Loucy (cell line): ENCODE measurements at regions not wholly inside any gene's neighbourhood (a gene's known extent, or its start where the extent isn't known, plus 50 kb on each side); places are given as distances from the start of the nearest gene placed in this dataset.

Source experiments
- EZH2phosphoT487 ChIP-seq: fragments of 200-600 bp; IDR thresholded peaks from 2 replicates; pipeline ENCODE4 v1.6.1; 2018; ENCODE audit warnings: antibody characterized with exemption, mild to moderate bottlenecking, moderate library complexity, borderline replicate concordance
- TF ChIP-seq, protein P1 (sequence below): fragments of 200-600 bp; sonication (generic); conservative IDR thresholded peaks from 2 replicates; pipeline ENCODE4 v1.5.1; 2014; ENCODE audit warnings: mild to moderate bottlenecking, antibody characterized with exemption, low read length

DNA sequence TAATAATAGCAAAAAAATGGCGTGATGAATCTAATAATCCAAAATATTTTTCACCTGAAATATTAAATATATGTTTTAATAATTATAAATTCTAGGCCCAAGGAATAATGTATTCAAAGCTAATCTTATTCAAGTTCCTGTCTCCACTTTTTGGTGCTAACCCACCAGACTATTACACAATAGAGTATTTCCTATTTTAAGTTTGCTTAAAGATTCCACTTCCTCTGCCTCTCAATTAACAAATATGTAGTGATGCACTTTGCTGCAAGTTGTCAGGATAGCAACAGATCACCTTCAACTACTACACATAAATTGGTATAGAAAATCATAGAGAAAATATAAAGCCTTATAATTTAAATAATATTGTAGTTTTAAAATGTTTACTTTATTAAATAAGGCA is 467.5 kb downstream of the C3orf38 start:
- TF ChIP-seq, protein P1, sequence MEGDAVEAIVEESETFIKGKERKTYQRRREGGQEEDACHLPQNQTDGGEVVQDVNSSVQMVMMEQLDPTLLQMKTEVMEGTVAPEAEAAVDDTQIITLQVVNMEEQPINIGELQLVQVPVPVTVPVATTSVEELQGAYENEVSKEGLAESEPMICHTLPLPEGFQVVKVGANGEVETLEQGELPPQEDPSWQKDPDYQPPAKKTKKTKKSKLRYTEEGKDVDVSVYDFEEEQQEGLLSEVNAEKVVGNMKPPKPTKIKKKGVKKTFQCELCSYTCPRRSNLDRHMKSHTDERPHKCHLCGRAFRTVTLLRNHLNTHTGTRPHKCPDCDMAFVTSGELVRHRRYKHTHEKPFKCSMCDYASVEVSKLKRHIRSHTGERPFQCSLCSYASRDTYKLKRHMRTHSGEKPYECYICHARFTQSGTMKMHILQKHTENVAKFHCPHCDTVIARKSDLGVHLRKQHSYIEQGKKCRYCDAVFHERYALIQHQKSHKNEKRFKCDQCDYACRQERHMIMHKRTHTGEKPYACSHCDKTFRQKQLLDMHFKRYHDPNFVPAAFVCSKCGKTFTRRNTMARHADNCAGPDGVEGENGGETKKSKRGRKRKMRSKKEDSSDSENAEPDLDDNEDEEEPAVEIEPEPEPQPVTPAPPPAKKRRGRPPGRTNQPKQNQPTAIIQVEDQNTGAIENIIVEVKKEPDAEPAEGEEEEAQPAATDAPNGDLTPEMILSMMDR = no peak
- no peak for TF ChIP-seq EZH2phosphoT487
